ENCODE measurements at regions not wholly inside any gene's neighbourhood (a gene's known extent, or its start where the extent isn't known, plus 50 kb on each side); places are given as distances from the start of the nearest gene placed in this dataset.

- Histone ChIP-seq H3K79me2 (no peaks in the 10 kb centered on the region), H3K4me2 (no peak overlapping the region), H3K27me3 (no peaks in the 10 kb centered on the region), H3K4me3 (no peak overlapping the region), H3K4me1 (ENCODE audit: insufficient read depth) (peaks cover 3% of the 10 kb centered on the region), H3K27ac (no peak overlapping the region), H3K36me3 (replicated peaks; ENCODE audit: insufficient read depth, low read depth) (no peaks in the 10 kb centered on the region), H2AFZ (no peak overlapping the region), H3K9me2 (replicated peaks; ENCODE audit: insufficient read depth) (no peaks in the 10 kb centered on the region), H3K9me3 (ENCODE audit: low read depth) (no peaks in the 10 kb centered on the region), H4K20me1 (ENCODE audit: insufficient read depth, poor library complexity, severe bottlenecking) (no peaks in the 10 kb centered on the region)
- TF ChIP-seq CTCF (IDR thresholded peaks at IDR 0.05; ENCODE audit: poor library complexity) (no peak), EZH2 (IDR thresholded peaks at IDR 0.05; ENCODE audit: borderline replicate concordance) (no peak), EZH2phosphoT487 (IDR thresholded peaks at IDR 0.05; ENCODE audit: low read depth, severe bottlenecking, unreplicated experiment) (no peak)
- DNase-seq (ENCODE audit: low spot score), result no peak
- WGBS (ENCODE audit: low lambda C conversion rate, missing lambda C conversion rate), result 94% methylated on average over 1 of the region's 1 CpG
These were observed 1632.0 kb downstream of the PCDH9 start for GRCh38 chr13:65597839-65598818.

- Histone ChIP-seq H2AFZ (no peak overlapping the region), H3K9me2 (replicated peaks; ENCODE audit: insufficient read depth) (no peaks in the 10 kb centered on the region), H3K27ac (no peak overlapping the region), H3K27me3 (no peaks in the 10 kb centered on the region), H3K9me3 (ENCODE audit: low read depth) (no peaks in the 10 kb centered on the region), H3K4me1 (ENCODE audit: insufficient read depth) (peaks cover 3% of the 10 kb centered on the region), H3K4me3 (no peak overlapping the region), H3K4me2 (no peak overlapping the region), H3K79me2 (no peaks in the 10 kb centered on the region), H3K36me3 (replicated peaks; ENCODE audit: insufficient read depth, low read depth) (no peaks in the 10 kb centered on the region), H4K20me1 (ENCODE audit: insufficient read depth, poor library complexity, severe bottlenecking) (no peaks in the 10 kb centered on the region)
- no peak for TF ChIP-seq CTCF (IDR thresholded peaks at IDR 0.05; ENCODE audit: poor library complexity)
- no peak for TF ChIP-seq EZH2phosphoT487 (IDR thresholded peaks at IDR 0.05; ENCODE audit: low read depth, severe bottlenecking, unreplicated experiment)
- TF ChIP-seq EZH2 (IDR thresholded peaks at IDR 0.05; ENCODE audit: borderline replicate concordance), result no peak
- 69% methylated on average over 2 of the region's 2 CpGs for WGBS (ENCODE audit: low lambda C conversion rate, missing lambda C conversion rate)
- no peak for DNase-seq (ENCODE audit: low spot score)
These were observed 1634.2 kb downstream of the PCDH9 start for GRCh38 chr13:65595916-65596315.

GRCh38 chr13:65594298-65594781 is 1635.8 kb downstream of the PCDH9 start:
- peaks cover 3% of the 10 kb centered on the region for H3K4me1 ChIP-seq (ENCODE audit: insufficient read depth)
- 62% methylated on average over 1 of the region's 1 CpG for WGBS (ENCODE audit: low lambda C conversion rate, missing lambda C conversion rate)
- H3K4me2 ChIP-seq, result no peak overlapping the region
- no peaks in the 10 kb centered on the region for H4K20me1 ChIP-seq (ENCODE audit: insufficient read depth, poor library complexity, severe bottlenecking)
- H3K79me2 ChIP-seq, result no peaks in the 10 kb centered on the region
- H3K4me3 ChIP-seq, result no peak overlapping the region
- H3K9me2 ChIP-seq (replicated peaks; ENCODE audit: insufficient read depth), result no peaks in the 10 kb centered on the region
- no peaks in the 10 kb centered on the region for H3K36me3 ChIP-seq (replicated peaks; ENCODE audit: insufficient read depth, low read depth)
- H3K27ac ChIP-seq, result no peak overlapping the region
- no peak overlapping the region for H2AFZ ChIP-seq
- no peak for DNase-seq (ENCODE audit: low spot score)
- H3K27me3 ChIP-seq, result no peaks in the 10 kb centered on the region
- H3K9me3 ChIP-seq (ENCODE audit: low read depth), result no peaks in the 10 kb centered on the region
- TF ChIP-seq CTCF (IDR thresholded peaks at IDR 0.05; ENCODE audit: poor library complexity) (no peak), EZH2 (IDR thresholded peaks at IDR 0.05; ENCODE audit: borderline replicate concordance) (no peak), EZH2phosphoT487 (IDR thresholded peaks at IDR 0.05; ENCODE audit: low read depth, severe bottlenecking, unreplicated experiment) (no peak)

All from hepatocyte (in vitro differentiated cells).